ENCODE measurements at regions not wholly inside any gene's neighbourhood (a gene's known extent, or its start where the extent isn't known, plus 50 kb on each side); places are given as distances from the start of the nearest gene placed in this dataset.

- DNase-seq (ENCODE audit: low read depth, low spot score) (no peak), ATAC-seq (no peak), FAIRE-seq (no peak)
- SMC1A ChIA-PET (ENCODE audit: uncharacterized antibody, unreplicated experiment): no interaction called here
- intact Hi-C loops (cut with micrococcal nuclease; ENCODE audit: unreplicated experiment) (no loop called here), in situ Hi-C loops (cut with MboI) (no loop called here)
- H3K4me1 ChIP-seq (ENCODE audit: control insufficient read depth, insufficient read depth, low read length): no peaks in the 10 kb centered on the region
- no TSS peak for BruUV-seq (replicated peaks)
- H2AFZ ChIP-seq (ENCODE audit: control insufficient read depth, low read depth, low read length): no peak overlapping the region
- TF ChIP-seq STAT1 (conservative IDR thresholded peaks at IDR 0.05): no peak
- TF ChIP-seq ASH2L (IDR thresholded peaks at IDR 0.05; ENCODE audit: borderline replicate concordance, low read depth): no peak
- TF ChIP-seq EZH2 (IDR thresholded peaks at IDR 0.05; ENCODE audit: borderline replicate concordance, control insufficient read depth, low read depth, low read length): no peak
- TF ChIP-seq SMC3 (IDR thresholded peaks at IDR 0.05; ENCODE audit: borderline replicate concordance, low read length): no peak
- no peak overlapping the region for H3K4me2 ChIP-seq (ENCODE audit: control insufficient read depth, insufficient read depth)
- 59% methylated on average over 25 of the region's 25 CpGs for WGBS (ENCODE audit: insufficient coverage, insufficient replicate concordance, low lambda C conversion rate, missing lambda C conversion rate)
- H4K20me1 ChIP-seq (ENCODE audit: control insufficient read depth, insufficient read depth): no peaks in the 10 kb centered on the region
- no peak overlapping the region for H3K9ac ChIP-seq (ENCODE audit: control insufficient read depth, insufficient read depth, low read length)
- H3K27me3 ChIP-seq (replicated peaks in 1 of 2; ENCODE audit: control insufficient read depth in 2 of 2, insufficient read depth in 2 of 2, low read length in 1 of 2): no peaks in the 10 kb centered on the region
- no peaks in the 10 kb centered on the region for H3K79me2 ChIP-seq (ENCODE audit: control insufficient read depth, insufficient read depth, low read length)
- no peaks in the 10 kb centered on the region for H3K9me3 ChIP-seq (replicated peaks; ENCODE audit: control insufficient read depth, insufficient read depth, low read length)
- POLR2A ChIA-PET: no interaction called here
- H3K4me3 ChIP-seq: no peak overlapping the region
- RAD21 ChIA-PET (ENCODE audit: unreplicated experiment): no interaction called here
- no peaks in the 10 kb centered on the region for H3K36me3 ChIP-seq (ENCODE audit: control insufficient read depth in 2 of 2, insufficient read depth in 2 of 2, low read length in 1 of 2)
- CTCF ChIA-PET: no interaction called here
- no peak overlapping the region for H3K27ac ChIP-seq (ENCODE audit: control insufficient read depth, insufficient read depth)
These were observed 167.4 kb upstream of the GATA6 start for GRCh38 chr18:22001912-22002487.

GRCh38 chr18:22005191-22005841 lies 164.1 kb upstream of the GATA6 start:
- in situ Hi-C loops (cut with MboI): no loop called here
- H3K27me3 ChIP-seq (replicated peaks in 1 of 2; ENCODE audit: control insufficient read depth in 2 of 2, insufficient read depth in 2 of 2, low read length in 1 of 2): no peaks in the 10 kb centered on the region
- FAIRE-seq (no peak), ATAC-seq (no peak), DNase-seq (ENCODE audit: low read depth, low spot score) (no peak)
- 17% methylated on average over 4 of the region's 4 CpGs for WGBS (ENCODE audit: insufficient coverage, insufficient replicate concordance, low lambda C conversion rate, missing lambda C conversion rate)
- no peak overlapping the region for H3K4me2 ChIP-seq (ENCODE audit: control insufficient read depth, insufficient read depth)
- H2AFZ ChIP-seq (ENCODE audit: control insufficient read depth, low read depth, low read length): no peak overlapping the region
- ChIA-PET RAD21 (ENCODE audit: unreplicated experiment) (no interaction called here), CTCF (interaction anchor here (0.8 kb wide), 1 partner anchor 567 kb away, joined by 3 read pairs; no protein-coding TSS in a partner anchor), SMC1A (ENCODE audit: uncharacterized antibody, unreplicated experiment) (no interaction called here), POLR2A (no interaction called here)
- H3K27ac ChIP-seq (ENCODE audit: control insufficient read depth, insufficient read depth): no peak overlapping the region
- no peaks in the 10 kb centered on the region for H3K36me3 ChIP-seq (ENCODE audit: control insufficient read depth in 2 of 2, insufficient read depth in 2 of 2, low read length in 1 of 2)
- BruUV-seq (replicated peaks): no TSS peak
- no peaks in the 10 kb centered on the region for H3K79me2 ChIP-seq (ENCODE audit: control insufficient read depth, insufficient read depth, low read length)
- intact Hi-C loops (cut with micrococcal nuclease; ENCODE audit: unreplicated experiment): no loop called here
- H3K4me1 ChIP-seq (ENCODE audit: control insufficient read depth, insufficient read depth, low read length): no peaks in the 10 kb centered on the region
- no peak overlapping the region for H3K4me3 ChIP-seq
- no peaks in the 10 kb centered on the region for H3K9me3 ChIP-seq (replicated peaks; ENCODE audit: control insufficient read depth, insufficient read depth, low read length)
- no peak overlapping the region for H3K9ac ChIP-seq (ENCODE audit: control insufficient read depth, insufficient read depth, low read length)
- H4K20me1 ChIP-seq (ENCODE audit: control insufficient read depth, insufficient read depth): no peaks in the 10 kb centered on the region
- TF ChIP-seq EGR1 (IDR thresholded peaks at IDR 0.05; ENCODE audit: borderline replicate concordance in 1 of 2, low read depth in 2 of 2, low read length in 2 of 2) (no peak), FOXK2 (IDR thresholded peaks at IDR 0.05) (no peak), FOXM1 (IDR thresholded peaks at IDR 0.05; ENCODE audit: low read depth, low read length) (no peak), CBX3 (IDR thresholded peaks at IDR 0.05; ENCODE audit: borderline replicate concordance, low read depth) (no peak), NFYB (IDR thresholded peaks at IDR 0.05; ENCODE audit: insufficient read depth, low read depth, low read length) (no peak), PAX5 (IDR thresholded peaks at IDR 0.05; ENCODE audit: borderline replicate concordance, low read depth, low read length) (no peak), SMAD5 (IDR thresholded peaks at IDR 0.05; ENCODE audit: low read depth) (no peak), EZH2 (IDR thresholded peaks at IDR 0.05; ENCODE audit: borderline replicate concordance, control insufficient read depth, low read depth, low read length) (no peak), NFIC (IDR thresholded peaks at IDR 0.05; ENCODE audit: low read depth, low read length) (no peak)
- TF ChIP-seq, protein P1, sequence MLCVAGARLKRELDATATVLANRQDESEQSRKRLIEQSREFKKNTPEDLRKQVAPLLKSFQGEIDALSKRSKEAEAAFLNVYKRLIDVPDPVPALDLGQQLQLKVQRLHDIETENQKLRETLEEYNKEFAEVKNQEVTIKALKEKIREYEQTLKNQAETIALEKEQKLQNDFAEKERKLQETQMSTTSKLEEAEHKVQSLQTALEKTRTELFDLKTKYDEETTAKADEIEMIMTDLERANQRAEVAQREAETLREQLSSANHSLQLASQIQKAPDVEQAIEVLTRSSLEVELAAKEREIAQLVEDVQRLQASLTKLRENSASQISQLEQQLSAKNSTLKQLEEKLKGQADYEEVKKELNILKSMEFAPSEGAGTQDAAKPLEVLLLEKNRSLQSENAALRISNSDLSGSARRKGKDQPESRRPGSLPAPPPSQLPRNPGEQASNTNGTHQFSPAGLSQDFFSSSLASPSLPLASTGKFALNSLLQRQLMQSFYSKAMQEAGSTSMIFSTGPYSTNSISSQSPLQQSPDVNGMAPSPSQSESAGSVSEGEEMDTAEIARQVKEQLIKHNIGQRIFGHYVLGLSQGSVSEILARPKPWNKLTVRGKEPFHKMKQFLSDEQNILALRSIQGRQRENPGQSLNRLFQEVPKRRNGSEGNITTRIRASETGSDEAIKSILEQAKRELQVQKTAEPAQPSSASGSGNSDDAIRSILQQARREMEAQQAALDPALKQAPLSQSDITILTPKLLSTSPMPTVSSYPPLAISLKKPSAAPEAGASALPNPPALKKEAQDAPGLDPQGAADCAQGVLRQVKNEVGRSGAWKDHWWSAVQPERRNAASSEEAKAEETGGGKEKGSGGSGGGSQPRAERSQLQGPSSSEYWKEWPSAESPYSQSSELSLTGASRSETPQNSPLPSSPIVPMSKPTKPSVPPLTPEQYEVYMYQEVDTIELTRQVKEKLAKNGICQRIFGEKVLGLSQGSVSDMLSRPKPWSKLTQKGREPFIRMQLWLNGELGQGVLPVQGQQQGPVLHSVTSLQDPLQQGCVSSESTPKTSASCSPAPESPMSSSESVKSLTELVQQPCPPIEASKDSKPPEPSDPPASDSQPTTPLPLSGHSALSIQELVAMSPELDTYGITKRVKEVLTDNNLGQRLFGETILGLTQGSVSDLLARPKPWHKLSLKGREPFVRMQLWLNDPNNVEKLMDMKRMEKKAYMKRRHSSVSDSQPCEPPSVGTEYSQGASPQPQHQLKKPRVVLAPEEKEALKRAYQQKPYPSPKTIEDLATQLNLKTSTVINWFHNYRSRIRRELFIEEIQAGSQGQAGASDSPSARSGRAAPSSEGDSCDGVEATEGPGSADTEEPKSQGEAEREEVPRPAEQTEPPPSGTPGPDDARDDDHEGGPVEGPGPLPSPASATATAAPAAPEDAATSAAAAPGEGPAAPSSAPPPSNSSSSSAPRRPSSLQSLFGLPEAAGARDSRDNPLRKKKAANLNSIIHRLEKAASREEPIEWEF (IDR thresholded peaks at IDR 0.05; ENCODE audit: insufficient replicate concordance, low read depth, low read length): no peak
